GM03348 (cell line): ENCODE measurements at regions not wholly inside any gene's neighbourhood (a gene's known extent, or its start where the extent isn't known, plus 50 kb on each side); places are given as distances from the start of the nearest gene placed in this dataset.

Experiments
- DNase-seq: peaks from one replicate; pipeline ENCODE4 v3.0.0; 2012; ENCODE audit warnings: low spot score

- DNase-seq = no peak
These were observed 365.2 kb downstream of the GADD45G start for GRCh38 chr9:89969881-89970639.

GRCh38 chr9:89970701-89971100 is 365.9 kb downstream of the GADD45G start:
- no peak for DNase-seq

- no peak for DNase-seq
These were observed 367.7 kb downstream of the GADD45G start for GRCh38 chr9:89972535-89972934.

- DNase-seq = no peak
These were observed 369.8 kb downstream of the GADD45G start for GRCh38 chr9:89974582-89974981.

- no peak for DNase-seq
These were observed 370.2 kb downstream of the GADD45G start for GRCh38 chr9:89975024-89975423.

GRCh38 chr9:89975630-89976029 is 370.8 kb downstream of the GADD45G start:
- no peak for DNase-seq

- DNase-seq = no peak
These were observed 373.4 kb downstream of the GADD45G start for GRCh38 chr9:89978185-89978584.

- DNase-seq = no peak
These were observed 375.8 kb downstream of the GADD45G start for GRCh38 chr9:89980600-89980999.

GRCh38 chr9:89982016-89982415 is 377.2 kb downstream of the GADD45G start:
- DNase-seq = no peak

GRCh38 chr9:89983411-89983810 is 378.6 kb downstream of the GADD45G start:
- DNase-seq = no peak

GRCh38 chr9:89984214-89984613 is 379.4 kb downstream of the GADD45G start:
- DNase-seq = peak; percentile 37

- DNase-seq = no peak
These were observed 380.3 kb downstream of the GADD45G start for GRCh38 chr9:89985068-89985467.

GRCh38 chr9:89986190-89986589 is 381.4 kb downstream of the GADD45G start:
- DNase-seq = no peak

GRCh38 chr9:89988458-89988857 is 383.6 kb downstream of the GADD45G start:
- no peak for DNase-seq

- DNase-seq = no peak
These were observed 386.5 kb downstream of the GADD45G start for GRCh38 chr9:89991204-89991790.

- DNase-seq = no peak
These were observed 387.8 kb downstream of the GADD45G start for GRCh38 chr9:89992326-89993198.

GRCh38 chr9:89993678-89994630 is 389.1 kb downstream of the GADD45G start:
- DNase-seq = peak; percentile 16

GRCh38 chr9:89994988-89995613 is 390.3 kb downstream of the GADD45G start:
- DNase-seq = no peak

GRCh38 chr9:89996116-89996515 is 391.3 kb downstream of the GADD45G start:
- no peak for DNase-seq

GRCh38 chr9:89996773-89997172 is 392.0 kb downstream of the GADD45G start:
- DNase-seq = no peak

GRCh38 chr9:89998633-89999032 is 393.8 kb downstream of the GADD45G start:
- no peak for DNase-seq
